ENCODE measurements at regions not wholly inside any gene's neighbourhood (a gene's known extent, or its start where the extent isn't known, plus 50 kb on each side); places are given as distances from the start of the nearest gene placed in this dataset.

GRCh38 chr21:15651172-15651571 is 78.6 kb upstream of the USP25 start:
- no peaks in the 10 kb centered on the region for H4K20me1 ChIP-seq (replicated peaks; ENCODE audit: control insufficient read depth, insufficient read depth, low read length)
- H3K4me3 ChIP-seq: no peak overlapping the region
- no peak for ATAC-seq
- ChIA-PET POLR2A (interaction anchor here (0.6 to 1.5 kb wide), 2 partner anchors 12 to 1161 kb away, joined by 3 read pairs; no protein-coding TSS in a partner anchor), CTCF (ENCODE audit: low intra/inter-chr PET ratio) (no interaction called here)
- H3K4me2 ChIP-seq (ENCODE audit: insufficient read depth, low read length): no peak overlapping the region
- no peak for FAIRE-seq
- DNase-seq (ENCODE audit: extremely low read depth in 1 of 4, low spot score in 3 of 4): no peak
- no peaks in the 10 kb centered on the region for H3K36me3 ChIP-seq (ENCODE audit: control insufficient read depth, insufficient read depth, low read length)
- in situ Hi-C loops (cut with MboI): no loop called here
- H3K9me3 ChIP-seq (replicated peaks; ENCODE audit: control insufficient read depth, insufficient read depth, low read depth, low read length): no peaks in the 10 kb centered on the region
- no peaks in the 10 kb centered on the region for H3K79me2 ChIP-seq (ENCODE audit: control insufficient read depth, insufficient read depth, low read length)
- TF ChIP-seq RUNX1 (IDR thresholded peaks at IDR 0.05; ENCODE audit: low read depth) (no peak), GABPB2 (CRISPR knock-in tag; conservative IDR thresholded peaks at IDR 0.05) (no peak), CXXC5 (CRISPR knock-in tag; IDR thresholded peaks at IDR 0.05) (no peak), ZBTB8A (IDR thresholded peaks at IDR 0.05; ENCODE audit: partially characterized antibody) (no peak), MLLT1 (IDR thresholded peaks at IDR 0.05) (no peak), SREBF2 (CRISPR knock-in tag; IDR thresholded peaks at IDR 0.05) (no peak), ZNF766 (CRISPR knock-in tag; conservative IDR thresholded peaks at IDR 0.05) (no peak), NFE2 (IDR thresholded peaks at IDR 0.05; ENCODE audit: low read depth) (no peak), CEBPB (tag; IDR thresholded peaks at IDR 0.05) (no peak), ZNF3 (CRISPR knock-in tag; IDR thresholded peaks at IDR 0.05) (no peak), NFATC3 (IDR thresholded peaks at IDR 0.05) (no peak), BRF2 (IDR thresholded peaks at IDR 0.05; ENCODE audit: borderline replicate concordance, insufficient read depth, insufficient read length) (no peak)
- no peaks in the 10 kb centered on the region for H3K9me1 ChIP-seq (ENCODE audit: control insufficient read depth, insufficient read depth, low read length)
- no peak overlapping the region for H3K9ac ChIP-seq (ENCODE audit: insufficient read depth in 1 of 2, low read depth in 2 of 2, low read length in 2 of 2)
- H3K27ac ChIP-seq (ENCODE audit: extremely low read depth, low read depth, low read length): no peak overlapping the region
- no peaks in the 10 kb centered on the region for H3K4me1 ChIP-seq (replicated peaks in 1 of 2; ENCODE audit: control insufficient read depth in 2 of 2, insufficient read depth in 2 of 2, low read length in 2 of 2)
- whole genome bisulfite sequencing (ENCODE audit: insufficient coverage, low coverage, missing lambda C conversion rate): 0% methylated on average over 3 of the region's 3 CpGs
- BruUV-seq (replicated peaks): no TSS peak
- intact Hi-C loops (cut with micrococcal nuclease): no loop called here
- H2AFZ ChIP-seq (ENCODE audit: low read depth, low read length): no peak overlapping the region
- peaks cover 4 to 8% of the 10 kb centered on the region in 2 experiments; a peak in 3 of 5 replicates for H3K27me3 ChIP-seq (ENCODE audit: control insufficient read depth in 2 of 2, insufficient read depth in 2 of 2, low read length in 2 of 2)
